ENCODE measurements at regions not wholly inside any gene's neighbourhood (a gene's known extent, or its start where the extent isn't known, plus 50 kb on each side); places are given as distances from the start of the nearest gene placed in this dataset.

- TF ChIP-seq MAX (IDR thresholded peaks at IDR 0.05) = no peak
- TF ChIP-seq TAF1 (IDR thresholded peaks at IDR 0.05; ENCODE audit: low read depth) = no peak
- TF ChIP-seq EP300 (IDR thresholded peaks at IDR 0.05; ENCODE audit: borderline replicate concordance) = no peak
- TF ChIP-seq USF1 (IDR thresholded peaks at IDR 0.05) = no peak
- TF ChIP-seq FOXM1 (IDR thresholded peaks at IDR 0.05; ENCODE audit: borderline replicate concordance, low read depth) = no peak
- no peak for TF ChIP-seq REST (IDR thresholded peaks at IDR 0.05; ENCODE audit: low read depth)
- no peak for TF ChIP-seq TEAD4 (IDR thresholded peaks at IDR 0.05)
- no peak for TF ChIP-seq ZBTB7A (IDR thresholded peaks at IDR 0.05; ENCODE audit: low read depth)
- no peak for TF ChIP-seq CREB1 (IDR thresholded peaks at IDR 0.05; ENCODE audit: low read depth)
- no peak for TF ChIP-seq CEBPB (IDR thresholded peaks at IDR 0.05)
- no peak for TF ChIP-seq NFIC (IDR thresholded peaks at IDR 0.05)
- no peak for TF ChIP-seq TCF12 (IDR thresholded peaks at IDR 0.05; ENCODE audit: low read depth)
- no peak for TF ChIP-seq EGR1 (IDR thresholded peaks at IDR 0.05)
- no peak for TF ChIP-seq RAD21 (IDR thresholded peaks at IDR 0.05; ENCODE audit: low read depth)
- TF ChIP-seq YY1 (IDR thresholded peaks at IDR 0.05; ENCODE audit: low read depth) = no peak
These were observed 132.1 kb upstream of the ADGRL3 start for GRCh38 chr4:61068060-61068459.

- TF ChIP-seq FOXM1 (IDR thresholded peaks at IDR 0.05; ENCODE audit: borderline replicate concordance, low read depth) (no peak), USF1 (IDR thresholded peaks at IDR 0.05) (no peak), CEBPB (IDR thresholded peaks at IDR 0.05) (peak; percentile 37; the same call in 1 of the 2 replicates), EGR1 (IDR thresholded peaks at IDR 0.05) (no peak)
These were observed 131.4 kb upstream of the ADGRL3 start for GRCh38 chr4:61068745-61069144.

- TF ChIP-seq TAF1 (IDR thresholded peaks at IDR 0.05; ENCODE audit: low read depth) = no peak
These were observed 129.9 kb upstream of the ADGRL3 start for GRCh38 chr4:61070269-61070668.

- TF ChIP-seq EP300 (IDR thresholded peaks at IDR 0.05; ENCODE audit: borderline replicate concordance) (no peak), RAD21 (IDR thresholded peaks at IDR 0.05; ENCODE audit: low read depth) (no peak), NFIC (IDR thresholded peaks at IDR 0.05) (no peak), CREB1 (IDR thresholded peaks at IDR 0.05; ENCODE audit: low read depth) (no peak), CEBPB (IDR thresholded peaks at IDR 0.05) (no peak), USF1 (IDR thresholded peaks at IDR 0.05) (no peak), FOXM1 (IDR thresholded peaks at IDR 0.05; ENCODE audit: borderline replicate concordance, low read depth) (no peak), EGR1 (IDR thresholded peaks at IDR 0.05) (no peak), TEAD4 (IDR thresholded peaks at IDR 0.05) (no peak), TAF1 (IDR thresholded peaks at IDR 0.05; ENCODE audit: low read depth) (no peak), TCF12 (IDR thresholded peaks at IDR 0.05; ENCODE audit: low read depth) (no peak), MAX (IDR thresholded peaks at IDR 0.05) (no peak), YY1 (IDR thresholded peaks at IDR 0.05; ENCODE audit: low read depth) (no peak), ZBTB7A (IDR thresholded peaks at IDR 0.05; ENCODE audit: low read depth) (no peak), REST (IDR thresholded peaks at IDR 0.05; ENCODE audit: low read depth) (no peak)
These were observed 120.7 kb upstream of the ADGRL3 start for GRCh38 chr4:61079427-61079826.

- TF ChIP-seq CEBPB (IDR thresholded peaks at IDR 0.05) = no peak
- TF ChIP-seq CREB1 (IDR thresholded peaks at IDR 0.05; ENCODE audit: low read depth) = no peak
- no peak for TF ChIP-seq NFIC (IDR thresholded peaks at IDR 0.05)
- no peak for TF ChIP-seq EP300 (IDR thresholded peaks at IDR 0.05; ENCODE audit: borderline replicate concordance)
- no peak for TF ChIP-seq USF1 (IDR thresholded peaks at IDR 0.05)
- TF ChIP-seq REST (IDR thresholded peaks at IDR 0.05; ENCODE audit: low read depth) = no peak
- TF ChIP-seq MAX (IDR thresholded peaks at IDR 0.05) = no peak
- TF ChIP-seq TEAD4 (IDR thresholded peaks at IDR 0.05) = no peak
- no peak for TF ChIP-seq RAD21 (IDR thresholded peaks at IDR 0.05; ENCODE audit: low read depth)
- TF ChIP-seq YY1 (IDR thresholded peaks at IDR 0.05; ENCODE audit: low read depth) = no peak
- no peak for TF ChIP-seq FOXM1 (IDR thresholded peaks at IDR 0.05; ENCODE audit: borderline replicate concordance, low read depth)
- no peak for TF ChIP-seq TCF12 (IDR thresholded peaks at IDR 0.05; ENCODE audit: low read depth)
These were observed 120.2 kb upstream of the ADGRL3 start for GRCh38 chr4:61079976-61080375.

All from Ishikawa (cell line).